Upper lobe of right lung (tissue), 1 donor: ENCODE measurements at regions not wholly inside any gene's neighbourhood (a gene's known extent, or its start where the extent isn't known, plus 50 kb on each side); places are given as distances from the start of the nearest gene placed in this dataset.

Experiments used
- ATAC-seq: fragments of 200-7000 bp; cut with Tn5 transposase; one replicate; pipeline ENCODE4 v1.9.1; 2020; ENCODE audit warnings: mild to moderate bottlenecking, moderate library complexity
- DNase-seq: peaks from one replicate; pipeline ENCODE4 v3.0.0-alpha.2; 2020
- H3K27ac ChIP-seq: fragments of 200-600 bp; one replicate; pipeline ENCODE4 v1.8.0; 2022
- H3K27me3 ChIP-seq: fragments of 200-600 bp; one replicate; pipeline ENCODE4 v1.8.0; 2022; ENCODE audit warnings: mild to moderate bottlenecking
- H3K36me3 ChIP-seq: fragments of 200-600 bp; one replicate; pipeline ENCODE4 v1.8.0; 2022
- H3K4me1 ChIP-seq: fragments of 200-600 bp; one replicate; pipeline ENCODE4 v1.8.0; 2022
- H3K4me3 ChIP-seq: fragments of 200-600 bp; one replicate; pipeline ENCODE4 v1.8.0; 2022; ENCODE audit warnings: mild to moderate bottlenecking
- H3K9me3 ChIP-seq: fragments of 200-600 bp; one replicate; pipeline ENCODE4 v1.8.0; 2022
- intact Hi-C: fragments of 100-400 bp; cut with DNase I; formaldehyde crosslinking; loops from one replicate; pipeline ENCODE4 v1.11.0; 2022
- TF ChIP-seq, protein P1 (sequence below): fragments of 200-600 bp; IDR thresholded peaks from one replicate; pipeline ENCODE4 v1.8.0; 2022; ENCODE audit warnings: antibody characterized with exemption
- donor health status: DM: no; HTN: yes; CAD: no; lungs with severe emphysema.

DNA sequence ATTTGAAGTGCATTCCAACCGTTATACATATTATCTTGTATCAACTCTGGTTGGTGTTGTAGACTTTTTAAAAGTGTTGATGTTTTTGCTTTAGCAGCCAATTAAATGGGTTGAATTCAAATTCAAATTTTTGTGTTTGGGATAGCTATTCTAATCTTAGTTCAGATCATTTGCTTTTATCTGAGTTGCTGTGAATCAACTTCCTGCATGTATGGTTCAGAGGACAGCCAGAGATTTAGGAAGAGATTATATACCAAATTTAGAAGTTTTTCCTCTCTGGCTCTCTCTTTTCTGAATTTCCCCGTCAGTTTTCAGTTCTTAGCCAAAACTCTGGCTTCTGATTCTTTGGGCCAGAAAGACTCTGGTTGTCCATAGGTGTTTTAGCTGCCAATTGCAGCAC, 415.5 kb downstream of the NUF2 start:
- Histone ChIP-seq H3K4me3 (no peak overlapping the region), H3K27me3 (no peaks in the 10 kb centered on the region), H3K36me3 (no peaks in the 10 kb centered on the region), H3K27ac (no peak overlapping the region), H3K9me3 (no peaks in the 10 kb centered on the region), H3K4me1 (no peaks in the 10 kb centered on the region)
- intact Hi-C loops = no loop called here
- TF ChIP-seq, protein P1, sequence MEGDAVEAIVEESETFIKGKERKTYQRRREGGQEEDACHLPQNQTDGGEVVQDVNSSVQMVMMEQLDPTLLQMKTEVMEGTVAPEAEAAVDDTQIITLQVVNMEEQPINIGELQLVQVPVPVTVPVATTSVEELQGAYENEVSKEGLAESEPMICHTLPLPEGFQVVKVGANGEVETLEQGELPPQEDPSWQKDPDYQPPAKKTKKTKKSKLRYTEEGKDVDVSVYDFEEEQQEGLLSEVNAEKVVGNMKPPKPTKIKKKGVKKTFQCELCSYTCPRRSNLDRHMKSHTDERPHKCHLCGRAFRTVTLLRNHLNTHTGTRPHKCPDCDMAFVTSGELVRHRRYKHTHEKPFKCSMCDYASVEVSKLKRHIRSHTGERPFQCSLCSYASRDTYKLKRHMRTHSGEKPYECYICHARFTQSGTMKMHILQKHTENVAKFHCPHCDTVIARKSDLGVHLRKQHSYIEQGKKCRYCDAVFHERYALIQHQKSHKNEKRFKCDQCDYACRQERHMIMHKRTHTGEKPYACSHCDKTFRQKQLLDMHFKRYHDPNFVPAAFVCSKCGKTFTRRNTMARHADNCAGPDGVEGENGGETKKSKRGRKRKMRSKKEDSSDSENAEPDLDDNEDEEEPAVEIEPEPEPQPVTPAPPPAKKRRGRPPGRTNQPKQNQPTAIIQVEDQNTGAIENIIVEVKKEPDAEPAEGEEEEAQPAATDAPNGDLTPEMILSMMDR = no peak
- DNase-seq = no peak
- no peak for ATAC-seq

DNA sequence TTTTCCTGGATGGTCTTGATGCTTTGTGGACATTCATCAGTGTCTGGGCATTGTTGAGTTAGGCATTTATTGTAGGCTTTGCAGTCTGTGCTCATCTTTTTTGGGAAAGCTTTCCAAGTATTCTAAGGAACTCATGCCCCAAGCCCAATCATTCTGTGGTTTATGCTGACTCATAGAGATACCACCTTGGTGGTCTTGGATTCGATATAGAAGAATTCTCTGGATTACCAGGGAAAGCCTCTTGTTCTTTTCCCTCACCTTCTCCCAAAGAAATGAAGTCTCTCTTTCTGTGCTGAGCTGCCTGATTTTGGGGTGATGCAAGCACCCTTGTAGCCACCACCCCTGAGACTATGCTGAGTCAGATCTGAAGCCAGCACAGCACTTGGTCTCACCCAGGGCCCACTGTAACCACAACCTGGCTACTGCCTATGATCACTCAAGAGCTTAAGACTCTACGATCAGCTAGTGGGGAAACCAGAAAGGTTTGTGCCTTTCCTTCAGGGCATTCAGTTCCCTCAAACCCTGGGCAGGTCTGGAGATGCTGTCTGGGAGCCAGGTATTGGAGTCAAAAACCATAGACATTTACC, 422.6 kb downstream of the NUF2 start:
- DNase-seq (no peak), ATAC-seq (no peak)
- Histone ChIP-seq H3K4me1 (no peaks in the 10 kb centered on the region), H3K27ac (no peak overlapping the region), H3K27me3 (no peaks in the 10 kb centered on the region), H3K9me3 (no peaks in the 10 kb centered on the region), H3K36me3 (no peaks in the 10 kb centered on the region), H3K4me3 (no peak overlapping the region)
- TF ChIP-seq, protein P1 = no peak
- intact Hi-C loops = no loop called here

DNA sequence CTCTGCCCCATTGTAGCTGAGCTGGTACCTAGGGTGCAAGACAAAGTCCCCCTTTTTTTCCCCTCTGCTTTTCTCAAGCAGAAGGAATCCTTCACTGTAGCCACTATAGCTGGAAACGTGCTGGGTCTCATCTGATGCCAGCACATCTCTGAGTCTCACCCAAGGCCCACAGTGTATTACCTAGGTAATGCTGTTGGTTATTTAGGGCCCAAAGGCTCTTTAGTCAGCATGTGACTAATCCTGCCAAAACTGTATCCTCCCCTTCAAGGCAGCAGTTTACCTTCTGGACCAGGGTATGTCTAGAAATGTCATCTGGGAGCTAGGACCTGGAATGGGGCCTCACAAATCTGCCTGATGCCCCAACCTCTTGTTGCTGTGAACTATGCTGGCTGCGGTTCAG, 423.4 kb downstream of the NUF2 start:
- no peak for DNase-seq

DNA sequence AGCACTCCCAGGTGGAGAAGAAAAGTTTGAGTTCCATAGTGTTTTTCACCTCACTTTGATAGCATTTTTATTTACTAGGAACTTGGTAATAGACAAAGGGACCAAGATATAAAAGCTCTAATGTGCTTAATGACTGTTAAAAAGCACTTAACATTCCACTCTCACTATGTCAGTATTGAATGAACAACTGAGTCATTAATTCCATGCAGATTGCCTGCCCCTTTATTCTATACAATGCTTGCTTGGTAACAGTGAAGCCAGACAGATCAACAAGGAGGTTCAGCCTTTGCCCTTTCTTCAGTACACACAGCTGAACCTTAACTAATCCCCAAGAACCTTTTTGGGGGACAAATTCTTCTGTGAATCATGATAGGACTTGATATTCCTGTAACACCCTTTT, 425.5 kb downstream of the NUF2 start:
- H3K27ac ChIP-seq = no peak overlapping the region
- no peaks in the 10 kb centered on the region for H3K27me3 ChIP-seq
- TF ChIP-seq, protein P1 = no peak
- no peaks in the 10 kb centered on the region for H3K4me1 ChIP-seq
- ATAC-seq (no peak), DNase-seq (no peak)
- no peaks in the 10 kb centered on the region for H3K36me3 ChIP-seq
- intact Hi-C loops = no loop called here
- H3K9me3 ChIP-seq = no peaks in the 10 kb centered on the region
- no peak overlapping the region for H3K4me3 ChIP-seq

More for the DNA sequence above, 423.4 kb downstream of the NUF2 start:
- H3K4me1 ChIP-seq = no peaks in the 10 kb centered on the region
- H3K4me3 ChIP-seq = no peak overlapping the region
- intact Hi-C loops = no loop called here
- H3K27me3 ChIP-seq = no peaks in the 10 kb centered on the region
- no peaks in the 10 kb centered on the region for H3K36me3 ChIP-seq
- TF ChIP-seq, protein P1 = no peak
- H3K9me3 ChIP-seq = no peaks in the 10 kb centered on the region
- H3K27ac ChIP-seq = no peak overlapping the region
- no peak for ATAC-seq

DNA sequence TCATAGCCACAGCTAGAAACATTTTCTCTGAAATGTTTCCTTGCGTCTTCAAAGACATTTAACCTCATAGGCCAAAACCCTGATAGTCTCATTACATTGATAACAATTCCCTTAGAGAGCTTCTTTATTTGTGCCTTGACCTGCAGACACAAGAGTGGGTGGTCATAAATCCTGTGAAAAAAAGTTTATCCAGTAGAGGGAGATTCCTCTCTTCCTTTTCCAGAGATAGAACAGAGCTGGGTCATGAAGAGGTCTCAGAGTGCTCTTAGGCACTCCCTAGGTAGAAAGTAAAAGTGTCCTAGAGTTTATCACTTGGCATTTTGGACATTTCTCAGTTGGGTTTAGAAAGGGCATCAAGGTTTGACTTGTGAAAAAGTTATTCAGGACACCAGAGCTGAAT, 426.1 kb downstream of the NUF2 start:
- Histone ChIP-seq H3K27me3 (no peaks in the 10 kb centered on the region), H3K4me3 (no peak overlapping the region), H3K27ac (no peak overlapping the region), H3K36me3 (no peaks in the 10 kb centered on the region), H3K9me3 (no peaks in the 10 kb centered on the region), H3K4me1 (no peaks in the 10 kb centered on the region)
- DNase-seq = no peak
- intact Hi-C loops = no loop called here
- no peak for ATAC-seq
- TF ChIP-seq, protein P1 = no peak
